DOHH2 (cell line): ENCODE measurements at regions not wholly inside any gene's neighbourhood (a gene's known extent, or its start where the extent isn't known, plus 50 kb on each side); places are given as distances from the start of the nearest gene placed in this dataset.

Experiments
- CTCF ChIP-seq: fragments of 200-600 bp; sonication (generic); IDR thresholded peaks from one replicate; pipeline ENCODE4 v1.5.1; 2014; ENCODE audit warnings: antibody characterized with exemption, mild to moderate bottlenecking, low read depth, low read length; ENCODE audit not compliant: poor library complexity, severe bottlenecking
- EZH2phosphoT487 ChIP-seq: fragments of 200-600 bp; sonication (generic); IDR thresholded peaks from 2 replicates; pipeline ENCODE4 v1.6.1; 2017; ENCODE audit warnings: borderline replicate concordance, mild to moderate bottlenecking, antibody characterized with exemption, low read length, moderate library complexity, mixed read lengths

GRCh38 chr18:34042423-34043146, 182.1 kb downstream of the NOL4 start:
- TF ChIP-seq CTCF, result no peak
- no peak for TF ChIP-seq EZH2phosphoT487
